Type B pancreatic cell (in vitro differentiated cells): ENCODE measurements at regions not wholly inside any gene's neighbourhood (a gene's known extent, or its start where the extent isn't known, plus 50 kb on each side); places are given as distances from the start of the nearest gene placed in this dataset.

Source experiments
- DNase-seq: peaks from one replicate; pipeline ENCODE4 v3.0.0; 2021; ENCODE audit warnings: mixed read lengths; ENCODE audit not compliant: unreplicated experiment; ENCODE audit errors: extremely low spot score
- H3K27ac Mint-ChIP-seq: 2 replicates; pipeline ENCODE4 v1.8.0; 2021; ENCODE audit warnings: mild to moderate bottlenecking, mixed read lengths
- H3K27me3 Mint-ChIP-seq: 2 replicates; pipeline ENCODE4 v1.8.0; 2021; ENCODE audit warnings: mixed read lengths
- H3K36me3 Mint-ChIP-seq: 2 replicates; pipeline ENCODE4 v1.8.0; 2021; ENCODE audit warnings: mixed read lengths
- H3K4me1 Mint-ChIP-seq: one replicate; pipeline ENCODE4 v1.8.0; 2021; ENCODE audit warnings: mixed read lengths; ENCODE audit not compliant: unreplicated experiment
- H3K4me3 Mint-ChIP-seq: 2 replicates; pipeline ENCODE4 v1.8.0; 2021; ENCODE audit warnings: mild to moderate bottlenecking, mixed read lengths
- H3K9me3 Mint-ChIP-seq: 2 replicates; pipeline ENCODE4 v1.8.0; 2021; ENCODE audit warnings: mixed read lengths
- TF ChIP-seq, protein P1 (sequence below): fragments of 200-600 bp; sonication (generic); conservative IDR thresholded peaks from 2 replicates; pipeline ENCODE4 v1.5.0; 2021; ENCODE audit warnings: antibody characterized with exemption, mild to moderate bottlenecking

DNA sequence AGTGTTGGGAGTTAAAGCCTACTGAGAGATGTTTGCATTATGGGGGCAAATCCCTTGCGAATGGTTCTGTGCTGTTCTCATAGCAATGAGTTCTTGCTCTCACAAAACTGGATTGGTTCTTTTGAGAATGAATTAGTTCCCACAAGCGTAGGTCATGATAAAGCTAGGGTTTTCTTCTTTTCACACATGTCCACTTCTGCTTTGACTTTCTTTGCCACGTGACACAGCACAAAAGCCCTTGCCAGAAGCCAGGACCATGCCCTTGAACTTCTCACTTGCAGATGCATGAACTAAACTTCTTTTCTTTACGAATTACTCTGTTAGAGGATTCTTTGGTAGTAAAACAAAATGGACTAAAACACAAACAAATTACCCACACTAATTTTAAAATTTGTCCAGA, 922.8 kb downstream of the EPHA7 start:
- H3K9me3 Mint-ChIP-seq: no peaks in the 10 kb centered on the region
- H3K27me3 Mint-ChIP-seq: no peaks in the 10 kb centered on the region
- H3K4me1 Mint-ChIP-seq: no peaks in the 10 kb centered on the region
- TF ChIP-seq, protein P1, sequence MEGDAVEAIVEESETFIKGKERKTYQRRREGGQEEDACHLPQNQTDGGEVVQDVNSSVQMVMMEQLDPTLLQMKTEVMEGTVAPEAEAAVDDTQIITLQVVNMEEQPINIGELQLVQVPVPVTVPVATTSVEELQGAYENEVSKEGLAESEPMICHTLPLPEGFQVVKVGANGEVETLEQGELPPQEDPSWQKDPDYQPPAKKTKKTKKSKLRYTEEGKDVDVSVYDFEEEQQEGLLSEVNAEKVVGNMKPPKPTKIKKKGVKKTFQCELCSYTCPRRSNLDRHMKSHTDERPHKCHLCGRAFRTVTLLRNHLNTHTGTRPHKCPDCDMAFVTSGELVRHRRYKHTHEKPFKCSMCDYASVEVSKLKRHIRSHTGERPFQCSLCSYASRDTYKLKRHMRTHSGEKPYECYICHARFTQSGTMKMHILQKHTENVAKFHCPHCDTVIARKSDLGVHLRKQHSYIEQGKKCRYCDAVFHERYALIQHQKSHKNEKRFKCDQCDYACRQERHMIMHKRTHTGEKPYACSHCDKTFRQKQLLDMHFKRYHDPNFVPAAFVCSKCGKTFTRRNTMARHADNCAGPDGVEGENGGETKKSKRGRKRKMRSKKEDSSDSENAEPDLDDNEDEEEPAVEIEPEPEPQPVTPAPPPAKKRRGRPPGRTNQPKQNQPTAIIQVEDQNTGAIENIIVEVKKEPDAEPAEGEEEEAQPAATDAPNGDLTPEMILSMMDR: no peak
- H3K36me3 Mint-ChIP-seq: no peaks in the 10 kb centered on the region
- H3K4me3 Mint-ChIP-seq: no peak overlapping the region
- no peak overlapping the region for H3K27ac Mint-ChIP-seq
- no peak for DNase-seq

DNA sequence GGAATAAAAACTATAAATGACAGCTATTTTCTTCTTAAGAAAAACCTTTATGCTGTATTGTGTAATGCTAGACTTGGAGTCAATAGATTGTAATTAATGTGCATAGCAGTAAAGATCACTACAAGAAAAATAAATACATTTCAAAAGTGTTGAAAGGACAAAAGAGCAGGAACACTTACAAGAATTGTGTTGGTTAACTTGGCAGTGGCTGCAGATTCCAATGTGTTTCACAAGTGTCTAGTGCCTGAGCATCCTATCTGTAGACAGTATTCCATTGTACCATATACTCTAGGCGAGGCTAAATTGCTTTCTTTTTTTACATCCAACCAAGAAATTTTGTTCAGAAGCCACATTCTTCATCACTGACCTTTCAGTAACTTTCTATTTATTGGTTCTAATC, 924.1 kb downstream of the EPHA7 start:
- H3K36me3 Mint-ChIP-seq: no peaks in the 10 kb centered on the region
- TF ChIP-seq, protein P1: no peak
- H3K9me3 Mint-ChIP-seq: no peaks in the 10 kb centered on the region
- no peaks in the 10 kb centered on the region for H3K27me3 Mint-ChIP-seq
- H3K27ac Mint-ChIP-seq: no peak overlapping the region
- no peaks in the 10 kb centered on the region for H3K4me1 Mint-ChIP-seq
- H3K4me3 Mint-ChIP-seq: no peak overlapping the region
- no peak for DNase-seq

DNA sequence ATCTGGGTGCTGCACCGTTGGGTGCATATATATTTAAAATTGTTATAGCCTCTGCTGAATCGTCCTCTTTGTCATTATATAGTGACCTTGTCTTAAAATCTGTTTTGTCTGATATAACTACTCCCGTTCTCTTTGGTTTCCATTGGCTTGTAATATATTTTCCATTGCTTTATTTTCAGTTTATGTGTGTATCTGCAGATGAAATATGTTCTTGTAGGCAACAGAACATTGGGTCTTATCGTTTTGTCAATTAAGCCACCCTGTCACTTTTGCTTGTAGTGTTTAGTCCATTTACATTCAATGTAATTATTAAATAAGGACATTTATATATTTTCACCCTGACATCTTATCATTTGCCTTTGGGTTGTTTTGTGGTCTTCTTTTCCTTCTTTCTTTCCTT, 933.9 kb downstream of the EPHA7 start:
- H3K9me3 Mint-ChIP-seq: no peaks in the 10 kb centered on the region
- no peaks in the 10 kb centered on the region for H3K4me1 Mint-ChIP-seq
- DNase-seq: no peak
- no peak overlapping the region for H3K4me3 Mint-ChIP-seq
- TF ChIP-seq, protein P1: no peak
- H3K27me3 Mint-ChIP-seq: no peaks in the 10 kb centered on the region
- H3K27ac Mint-ChIP-seq: no peak overlapping the region
- H3K36me3 Mint-ChIP-seq: no peaks in the 10 kb centered on the region

DNA sequence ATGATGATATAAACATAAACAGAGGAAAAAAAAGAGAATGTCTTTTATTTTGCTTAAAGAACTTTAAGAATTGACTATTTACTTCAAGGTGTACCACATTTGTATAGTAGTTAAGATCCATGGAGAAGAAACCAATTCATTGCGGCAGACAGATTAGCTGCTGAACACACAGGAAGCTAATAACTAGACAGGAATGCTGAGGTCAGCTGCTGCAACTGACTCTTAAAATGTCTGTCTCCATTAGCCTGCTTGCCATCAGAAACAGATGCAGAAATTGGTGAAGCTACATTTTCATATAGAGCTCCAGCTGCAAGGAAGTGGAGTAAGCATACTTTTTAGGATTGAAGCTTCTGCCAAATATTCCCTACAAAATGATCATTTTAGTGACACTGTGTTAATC, 939.5 kb downstream of the EPHA7 start:
- H3K27me3 Mint-ChIP-seq: no peaks in the 10 kb centered on the region
- H3K4me1 Mint-ChIP-seq: no peaks in the 10 kb centered on the region
- TF ChIP-seq, protein P1: no peak
- no peak overlapping the region for H3K27ac Mint-ChIP-seq
- no peak for DNase-seq
- H3K4me3 Mint-ChIP-seq: no peak overlapping the region
- H3K9me3 Mint-ChIP-seq: no peaks in the 10 kb centered on the region
- no peaks in the 10 kb centered on the region for H3K36me3 Mint-ChIP-seq

DNA sequence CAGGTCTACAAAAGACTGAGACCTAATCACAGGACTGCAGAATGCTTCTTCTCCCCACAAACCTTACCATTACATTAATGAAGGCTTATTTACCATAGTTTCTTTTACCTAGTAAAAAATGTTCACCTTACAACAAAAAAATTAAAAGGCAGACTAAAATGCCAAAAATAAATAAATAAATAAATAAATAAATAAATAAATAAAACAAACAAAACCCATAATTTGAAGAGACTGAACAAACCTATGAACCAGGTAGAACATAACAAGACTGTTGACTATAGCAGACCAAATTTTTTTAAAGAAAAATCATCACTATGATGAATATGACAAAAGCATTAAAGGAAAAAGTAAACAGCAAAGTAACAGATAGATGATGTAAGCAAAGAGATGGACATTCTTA, 946.3 kb downstream of the EPHA7 start:
- Mint-ChIP-seq H3K9me3 (no peaks in the 10 kb centered on the region), H3K27ac (no peak overlapping the region), H3K4me3 (no peak overlapping the region), H3K4me1 (peaks cover 6% of the 10 kb centered on the region), H3K36me3 (no peaks in the 10 kb centered on the region), H3K27me3 (no peaks in the 10 kb centered on the region)
- no peak for DNase-seq
- TF ChIP-seq, protein P1: no peak

DNA sequence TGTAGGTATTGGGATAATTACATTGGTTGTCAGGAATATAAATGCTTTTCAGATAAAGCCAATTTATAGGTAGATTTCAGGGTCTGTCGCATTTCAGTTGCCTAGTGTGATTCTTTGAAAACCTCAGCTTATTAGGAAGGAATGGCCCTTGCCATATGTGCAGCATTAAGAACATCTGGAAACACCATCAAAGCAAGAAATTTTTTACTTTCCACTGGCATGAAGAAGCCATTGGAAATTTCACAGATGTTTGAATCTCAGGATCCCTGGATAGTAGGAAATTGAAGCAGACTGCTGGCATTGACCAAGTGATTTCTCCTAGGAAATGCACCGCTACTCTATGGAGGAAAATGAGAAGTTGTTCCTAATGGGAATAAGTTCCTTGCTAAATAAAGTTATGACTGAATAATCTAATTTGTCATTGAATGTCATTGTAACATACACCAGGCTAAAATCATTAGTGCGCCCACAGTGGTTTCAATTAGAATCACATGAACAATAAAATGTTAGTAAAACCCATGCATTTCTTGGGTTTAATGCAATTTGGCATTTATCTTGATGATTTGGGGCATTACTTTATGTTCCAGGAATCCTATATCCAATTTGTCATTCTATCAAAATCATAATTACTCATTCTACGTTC, 950.1 kb downstream of the EPHA7 start:
- H3K36me3 Mint-ChIP-seq: no peaks in the 10 kb centered on the region
- no peaks in the 10 kb centered on the region for H3K27me3 Mint-ChIP-seq
- H3K27ac Mint-ChIP-seq: no peak overlapping the region
- H3K4me3 Mint-ChIP-seq: no peak overlapping the region
- peaks cover 11% of the 10 kb centered on the region for H3K9me3 Mint-ChIP-seq
- TF ChIP-seq, protein P1: no peak
- peaks cover 6% of the 10 kb centered on the region for H3K4me1 Mint-ChIP-seq
- no peak for DNase-seq
